ENCODE measurements at regions not wholly inside any gene's neighbourhood (a gene's known extent, or its start where the extent isn't known, plus 50 kb on each side); places are given as distances from the start of the nearest gene placed in this dataset.
"Not testable (repeated sequence)": the region's sequence is repeated elsewhere in the genome, so short reads cannot be mapped to it uniquely, and the experiment has no call there.

DNA sequence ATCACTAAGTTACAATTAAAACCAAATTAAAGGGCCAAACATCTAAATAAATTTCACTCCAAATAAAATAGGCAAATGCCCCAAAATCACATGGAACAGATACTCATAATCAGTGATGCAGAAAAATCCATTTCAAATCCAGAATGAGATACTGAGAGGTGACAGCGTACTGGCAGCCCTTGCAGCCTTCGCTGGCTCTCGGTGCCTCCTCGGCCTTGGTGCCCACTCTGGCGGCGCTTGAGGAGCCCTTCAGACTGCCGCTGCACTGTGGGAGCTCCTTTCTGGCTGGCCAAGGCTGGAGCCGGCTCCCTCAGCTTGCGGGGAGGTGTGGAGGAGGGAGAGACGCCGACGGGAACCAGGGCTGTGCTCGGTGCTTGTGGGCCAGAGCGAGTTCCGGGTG lies 761.2 kb upstream of the AMELY start:
- no peak for DNase-seq

DNA sequence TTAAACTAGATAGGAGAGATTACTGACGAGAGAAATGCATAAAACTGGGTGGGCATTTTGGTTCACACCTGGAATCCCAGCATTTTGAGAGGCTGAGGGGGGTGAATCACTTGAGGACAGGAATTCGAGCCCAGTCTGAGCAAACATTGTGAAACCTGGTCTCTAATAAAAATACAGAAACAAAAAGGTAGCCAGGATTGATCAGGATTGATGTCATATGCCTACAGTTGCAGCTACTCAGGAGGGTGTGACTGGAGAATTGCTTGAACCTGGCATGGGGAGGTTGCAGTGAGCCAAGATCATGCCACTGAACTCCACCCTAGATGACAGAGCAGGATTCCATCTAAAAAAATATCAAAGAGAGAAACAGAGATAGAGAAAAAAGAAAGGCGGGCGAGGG lies 751.7 kb upstream of the AMELY start:
- no peak for DNase-seq

DNA sequence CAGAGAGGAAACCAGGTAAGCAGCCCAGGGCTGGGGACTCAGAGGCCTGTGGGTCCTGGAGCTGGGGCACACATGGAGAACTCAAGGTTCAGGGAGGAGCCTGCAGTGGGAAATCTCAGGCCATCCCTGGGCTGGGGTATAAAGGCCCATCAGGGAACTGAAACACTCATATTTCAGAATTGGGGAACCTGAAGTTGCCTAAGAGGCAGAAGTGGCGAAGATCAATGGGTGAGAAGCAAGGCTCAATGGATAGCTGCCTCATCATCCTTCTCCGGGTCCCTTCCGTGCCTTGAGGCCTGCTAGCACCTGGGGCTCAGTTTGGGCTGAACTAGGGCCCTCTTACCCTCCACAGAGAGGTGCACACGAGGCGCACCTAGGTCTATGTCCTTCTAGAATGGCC lies 747.5 kb upstream of the AMELY start:
- DNase-seq = no peak

DNA sequence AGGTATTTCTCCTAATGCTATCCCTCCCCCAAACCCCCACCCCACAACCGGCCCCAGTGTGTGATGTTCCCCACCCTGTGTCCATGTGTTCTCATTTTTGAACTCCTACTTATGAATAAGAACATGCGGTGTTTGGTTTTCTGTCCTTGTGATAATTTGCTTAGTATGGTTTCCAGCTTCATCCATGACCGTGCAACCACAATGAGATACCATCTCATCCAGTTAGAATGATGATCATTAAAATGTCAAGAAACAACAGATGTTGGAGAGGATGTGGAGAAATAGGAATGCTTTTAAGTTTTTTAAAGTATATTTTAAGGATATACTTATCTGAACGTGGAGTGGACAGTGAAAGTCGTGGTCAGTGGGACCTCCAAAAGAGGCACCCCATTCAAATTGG lies 745.0 kb upstream of the AMELY start:
- no peak for DNase-seq

DNA sequence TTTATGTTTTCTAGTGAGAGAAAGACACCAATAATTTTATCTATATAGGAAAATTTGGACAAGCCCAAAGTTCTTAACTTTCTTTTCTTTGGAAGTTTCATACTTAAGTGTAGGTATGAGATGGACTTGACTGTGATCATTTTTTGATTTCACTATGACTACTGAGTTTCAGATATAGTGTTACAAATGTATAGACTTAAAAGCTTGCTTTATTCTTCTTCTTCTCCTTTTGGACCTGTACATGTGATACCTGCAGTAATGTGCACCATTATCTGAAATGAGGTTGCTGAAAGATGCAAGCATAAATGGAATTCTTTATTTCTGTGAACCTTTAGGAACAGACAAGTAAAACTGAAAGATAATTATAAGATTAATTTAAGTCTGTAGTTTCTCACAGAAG lies 743.4 kb upstream of the AMELY start:
- DNase-seq = no peak

DNA sequence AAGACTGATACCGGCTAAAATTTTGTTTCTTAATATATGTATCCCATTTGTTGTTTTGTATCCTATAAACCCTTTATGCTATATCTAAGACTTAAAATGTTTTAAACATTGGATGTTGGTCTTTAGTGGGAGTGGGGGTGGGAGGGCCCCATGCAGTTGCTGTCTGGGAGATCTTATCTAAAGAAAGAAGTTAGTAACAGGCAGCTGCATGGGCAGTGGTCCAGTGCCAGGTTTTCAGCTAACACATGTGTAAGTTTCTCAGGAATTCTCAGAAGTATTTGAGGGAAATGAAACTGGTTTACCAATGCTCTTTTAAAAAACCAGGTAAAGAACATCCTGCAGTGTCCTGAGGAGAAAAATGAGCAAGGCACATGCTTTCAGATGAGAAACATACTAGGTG lies 738.3 kb upstream of the AMELY start:
- DNase-seq = not testable (repeated sequence)

Measured in nucleus accumbens (tissue), 56 donors.